ENCODE measurements at regions not wholly inside any gene's neighbourhood (a gene's known extent, or its start where the extent isn't known, plus 50 kb on each side); places are given as distances from the start of the nearest gene placed in this dataset.

- no peak for TF ChIP-seq POLR2AphosphoS5 (IDR thresholded peaks at IDR 0.05; ENCODE audit: insufficient read depth in 1 of 2, low read depth in 1 of 2)
- TF ChIP-seq, protein P1, sequence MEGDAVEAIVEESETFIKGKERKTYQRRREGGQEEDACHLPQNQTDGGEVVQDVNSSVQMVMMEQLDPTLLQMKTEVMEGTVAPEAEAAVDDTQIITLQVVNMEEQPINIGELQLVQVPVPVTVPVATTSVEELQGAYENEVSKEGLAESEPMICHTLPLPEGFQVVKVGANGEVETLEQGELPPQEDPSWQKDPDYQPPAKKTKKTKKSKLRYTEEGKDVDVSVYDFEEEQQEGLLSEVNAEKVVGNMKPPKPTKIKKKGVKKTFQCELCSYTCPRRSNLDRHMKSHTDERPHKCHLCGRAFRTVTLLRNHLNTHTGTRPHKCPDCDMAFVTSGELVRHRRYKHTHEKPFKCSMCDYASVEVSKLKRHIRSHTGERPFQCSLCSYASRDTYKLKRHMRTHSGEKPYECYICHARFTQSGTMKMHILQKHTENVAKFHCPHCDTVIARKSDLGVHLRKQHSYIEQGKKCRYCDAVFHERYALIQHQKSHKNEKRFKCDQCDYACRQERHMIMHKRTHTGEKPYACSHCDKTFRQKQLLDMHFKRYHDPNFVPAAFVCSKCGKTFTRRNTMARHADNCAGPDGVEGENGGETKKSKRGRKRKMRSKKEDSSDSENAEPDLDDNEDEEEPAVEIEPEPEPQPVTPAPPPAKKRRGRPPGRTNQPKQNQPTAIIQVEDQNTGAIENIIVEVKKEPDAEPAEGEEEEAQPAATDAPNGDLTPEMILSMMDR (IDR thresholded peaks at IDR 0.05), result no peak
Observed at GRCh38 chr20:6673071-6673470, 94.4 kb upstream of the BMP2 start.

Measured in vagina (tissue), 2 donors.